A673 (cell line): ENCODE measurements at regions not wholly inside any gene's neighbourhood (a gene's known extent, or its start where the extent isn't known, plus 50 kb on each side); places are given as distances from the start of the nearest gene placed in this dataset.
A peak's percentile ranks its signal among the peaks of the same experiment; 100 is the strongest.
"Not testable (repeated sequence)": the region's sequence is repeated elsewhere in the genome, so short reads cannot be mapped to it uniquely, and the experiment has no call there.

Source experiments
- BruUV-seq: library from RNA; stranded (reverse); fragments of 400-500 nt; replicated peaks from 2 replicates; lab custom pipeline; 2021; lab: Mats Ljungman, UMichigan
- CTCF ChIA-PET: fragments of 300-600 bp; sonication (Branson Sonifier 250); formaldehyde crosslinking; loops from one replicate; lab custom pipeline; 2022; ENCODE audit warnings: antibody characterized with exemption; lab: Charles Lee
- POLR2A ChIA-PET: fragments of 300-600 bp; sonication (Branson Sonifier 250); formaldehyde crosslinking; loops from one replicate; lab custom pipeline; 2022; ENCODE audit warnings: antibody characterized with exemption; ENCODE audit not compliant: low non-redundant PET; lab: Charles Lee
- DNase-seq: peaks from one replicate; pipeline ENCODE4 v3.0.0-alpha.2; 2015; ENCODE audit warnings: low spot score
- H3K27ac ChIP-seq: fragments of 200-600 bp; sonication (generic); 2 replicates; pipeline ENCODE4 v1.5.1; 2016; ENCODE audit warnings: mixed run types, low read depth, mild to moderate bottlenecking, mixed read lengths, antibody characterized with exemption, low read length; ENCODE audit not compliant: poor library complexity, severe bottlenecking
- H3K27me3 ChIP-seq: fragments of 200-600 bp; sonication (generic); replicated peaks from 2 replicates; pipeline ENCODE4 v1.6.1; 2017; ENCODE audit warnings: mixed run types, low read depth, mild to moderate bottlenecking, mixed read lengths, antibody characterized with exemption, low read length; ENCODE audit not compliant: insufficient read depth, poor library complexity
- H3K36me3 ChIP-seq: fragments of 200-600 bp; sonication (generic); 2 replicates; pipeline ENCODE4 v1.6.1; 2016; ENCODE audit warnings: mixed run types, mild to moderate bottlenecking, mixed read lengths, antibody characterized with exemption, low read length; ENCODE audit not compliant: insufficient read depth, poor library complexity, severe bottlenecking
- H3K4me1 ChIP-seq: fragments of 200-600 bp; sonication (generic); 2 replicates; pipeline ENCODE4 v1.6.1; 2017; ENCODE audit warnings: mixed run types, mild to moderate bottlenecking, mixed read lengths, antibody characterized with exemption, low read length; ENCODE audit not compliant: insufficient read depth, poor library complexity, severe bottlenecking
- H3K4me3 ChIP-seq: fragments of 200-600 bp; sonication (generic); 2 replicates; pipeline ENCODE4 v1.5.1; 2016; ENCODE audit warnings: low read depth, mixed run types, mild to moderate bottlenecking, mixed read lengths, low read length; ENCODE audit not compliant: poor library complexity, severe bottlenecking
- H3K9me3 ChIP-seq: fragments of 200-600 bp; sonication (generic); 2 replicates; pipeline ENCODE4 v1.6.1; 2016; ENCODE audit warnings: mixed run types, low read depth, mild to moderate bottlenecking, mixed read lengths, antibody characterized with exemption, low read length; ENCODE audit not compliant: poor library complexity, severe bottlenecking
- CTCF ChIP-seq: fragments of 300-800, 200-600 bp; sonication (generic); conservative IDR thresholded peaks from 2 replicates; pipeline ENCODE4 v1.5.1; 2017; ENCODE audit warnings: low read depth, mild to moderate bottlenecking, antibody characterized with exemption, low read length, moderate library complexity, mixed read lengths
- EZH2 ChIP-seq: fragments of 200-600 bp; sonication (generic); IDR thresholded peaks from 2 replicates; pipeline ENCODE4 v1.6.1; 2017; ENCODE audit warnings: borderline replicate concordance, low read depth, mild to moderate bottlenecking, mixed read lengths, antibody characterized with exemption, low read length; ENCODE audit not compliant: poor library complexity, severe bottlenecking
- intact Hi-C: fragments of 100-400 bp; cut with micrococcal nuclease; formaldehyde crosslinking; loops from one replicate; pipeline ENCODE4 v1.10.0; 2022; ENCODE audit not compliant: unreplicated experiment

DNA sequence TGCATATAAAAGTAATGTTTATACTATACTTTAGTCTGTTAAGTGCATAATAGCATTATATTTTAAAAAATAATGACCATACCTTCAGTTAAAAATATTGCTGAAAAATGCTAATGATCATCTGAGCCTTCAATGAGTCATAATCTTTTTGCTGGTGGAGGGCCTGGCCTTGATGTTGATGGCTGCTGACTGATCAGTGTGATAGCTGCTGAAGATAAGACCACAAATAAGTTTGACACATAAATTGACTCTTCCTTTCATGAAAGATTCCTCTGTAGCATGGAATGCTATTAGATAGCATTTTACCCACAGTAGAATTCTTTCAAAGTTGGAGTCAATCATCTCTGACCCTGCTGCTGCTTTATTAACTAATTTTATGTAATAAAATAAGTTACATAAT lies 128.4 kb upstream of the CCDC85A start:
- H3K4me1 ChIP-seq, result no peaks in the 10 kb centered on the region
- intact Hi-C loops, result no loop called here
- H3K4me3 ChIP-seq, result no peak overlapping the region
- BruUV-seq, result no TSS peak
- CTCF ChIA-PET, result no interaction called here
- H3K36me3 ChIP-seq, result no peaks in the 10 kb centered on the region
- POLR2A ChIA-PET, result no interaction called here
- H3K9me3 ChIP-seq, result no peaks in the 10 kb centered on the region
- DNase-seq, result no peak
- H3K27me3 ChIP-seq, result no peaks in the 10 kb centered on the region
- TF ChIP-seq EZH2 (no peak), CTCF (no peak)
- no peak overlapping the region for H3K27ac ChIP-seq

DNA sequence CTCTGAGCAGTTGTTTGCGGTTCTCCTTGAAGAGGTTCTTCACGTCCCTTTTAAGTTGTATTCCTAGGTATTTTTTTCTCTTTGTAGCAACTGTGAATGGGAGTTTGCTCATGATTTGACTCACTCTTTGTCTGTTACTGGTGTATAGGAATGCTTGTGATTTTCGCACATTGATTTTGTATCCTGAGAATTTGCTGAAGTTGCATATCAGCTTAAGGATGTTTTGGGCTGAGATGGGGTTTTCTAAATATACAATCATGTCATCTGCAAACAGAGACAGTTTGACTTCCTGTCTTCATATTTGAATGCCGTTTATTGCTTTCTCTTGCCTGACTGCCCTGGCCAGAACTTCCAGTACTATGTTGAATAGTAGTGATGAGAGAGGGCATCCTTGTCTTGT lies 122.5 kb upstream of the CCDC85A start:
- BruUV-seq, intact Hi-C loops, H3K4me1 ChIP-seq, H3K27ac ChIP-seq, H3K9me3 ChIP-seq, H3K4me3 ChIP-seq, DNase-seq, POLR2A ChIA-PET, CTCF ChIA-PET, H3K36me3 ChIP-seq: not testable (repeated sequence)
- H3K27me3 ChIP-seq, result peaks cover 13% of the 10 kb centered on the region

DNA sequence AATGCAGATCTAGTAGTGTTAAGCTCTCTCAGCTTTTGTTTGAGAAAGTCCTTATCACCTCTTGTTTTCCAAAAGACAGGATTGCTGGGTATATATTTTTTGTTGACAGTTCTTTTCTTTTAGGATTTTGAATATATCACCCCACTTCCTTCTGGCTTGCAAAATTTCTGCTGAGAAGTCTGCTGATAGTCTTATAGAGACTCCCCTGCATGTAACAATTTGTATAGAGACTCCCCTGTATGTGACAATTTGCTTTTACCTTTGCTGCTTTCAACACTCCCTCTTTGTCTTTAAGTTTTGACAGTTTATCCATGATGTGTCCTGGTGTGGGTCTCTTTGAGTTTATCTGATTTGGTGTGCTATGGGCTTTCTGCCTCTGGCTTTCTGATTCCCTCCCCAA lies 115.0 kb upstream of the CCDC85A start:
- Histone ChIP-seq H3K9me3 (no peaks in the 10 kb centered on the region), H3K27ac (no peak overlapping the region), H3K4me1 (no peaks in the 10 kb centered on the region), H3K4me3 (no peak overlapping the region), H3K36me3 (no peaks in the 10 kb centered on the region), H3K27me3 (peaks cover 17% of the 10 kb centered on the region)
- BruUV-seq, result no TSS peak
- intact Hi-C loops, result no loop called here
- ChIA-PET POLR2A (no interaction called here), CTCF (no interaction called here)
- DNase-seq, result no peak
- TF ChIP-seq CTCF (no peak), EZH2 (no peak)

DNA sequence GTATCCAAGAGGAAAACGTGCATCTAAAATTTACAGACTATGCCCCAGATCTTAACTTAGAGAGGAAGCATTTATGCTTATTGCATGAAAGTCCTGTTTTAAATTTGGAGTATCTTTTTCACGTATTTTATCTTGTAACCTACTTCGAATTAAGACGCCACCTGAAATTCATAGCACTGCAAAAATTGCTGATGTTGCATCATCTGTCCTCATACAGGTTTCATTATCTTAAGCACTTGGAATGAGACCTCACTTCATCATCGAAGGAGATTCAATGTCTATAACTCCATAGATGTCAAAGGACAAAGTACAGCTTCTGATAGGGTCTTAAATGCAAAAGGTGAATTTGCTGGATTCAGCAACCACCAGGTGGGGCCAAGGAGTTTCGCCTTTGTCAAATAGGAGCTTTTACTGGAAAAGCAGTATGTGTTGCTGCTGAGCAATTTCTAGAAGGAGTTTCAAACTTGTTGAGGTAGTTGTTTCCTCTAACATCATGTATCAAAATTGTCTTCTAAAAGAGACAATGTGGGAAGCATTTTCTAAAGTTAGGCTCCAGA lies 106.4 kb upstream of the CCDC85A start:
- ChIA-PET CTCF (interaction anchor here (0.5 kb wide), 1 partner anchor 214 kb away, joined by 3 read pairs; no protein-coding TSS in a partner anchor), POLR2A (no interaction called here)
- no TSS peak for BruUV-seq
- Histone ChIP-seq H3K4me3 (no peak overlapping the region), H3K9me3 (no peaks in the 10 kb centered on the region), H3K27me3 (peaks cover 17% of the 10 kb centered on the region), H3K27ac (no peak overlapping the region), H3K36me3 (no peaks in the 10 kb centered on the region), H3K4me1 (no peaks in the 10 kb centered on the region)
- intact Hi-C loops, result loop anchor here (5.0 kb wide), 1 partner anchor 55 kb away; no protein-coding TSS in a partner anchor
- DNase-seq, result peak; percentile 11
- TF ChIP-seq EZH2, result no peak
- TF ChIP-seq CTCF, result peak; percentile 55
